PC-9 (cell line): ENCODE measurements at regions not wholly inside any gene's neighbourhood (a gene's known extent, or its start where the extent isn't known, plus 50 kb on each side); places are given as distances from the start of the nearest gene placed in this dataset.

Experiments
- BruUV-seq: library from RNA; stranded (reverse); fragments of 400-500 nt; replicated peaks from 2 replicates; lab custom pipeline; 2021; lab: Mats Ljungman, UMichigan
- CTCF ChIA-PET: fragments of 300-600 bp; sonication (Branson Sonifier 250); formaldehyde crosslinking; loops from one replicate; lab custom pipeline; 2022; ENCODE audit warnings: antibody characterized with exemption; lab: Charles Lee
- POLR2A ChIA-PET: fragments of 300-600 bp; sonication (Branson Sonifier 250); formaldehyde crosslinking; loops from one replicate; lab custom pipeline; 2022; ENCODE audit warnings: antibody characterized with exemption; ENCODE audit not compliant: unreplicated experiment; lab: Charles Lee
- DNase-seq, 2 experiments: peaks; one replicate each; pipeline versions ENCODE4 v3.0.0 to v3.0.0-alpha.2; 2015 to 2022; ENCODE audit warnings: mixed read lengths in 1 of 2
- H2AFZ ChIP-seq: fragments of 200-600 bp; sonication (generic); 2 replicates; pipeline ENCODE4 v1.8.1; 2017; ENCODE audit warnings: antibody characterized with exemption
- H3F3A ChIP-seq: fragments of 200-600 bp; sonication (generic); 2 replicates; pipeline ENCODE4 v1.8.1; 2017; ENCODE audit warnings: antibody characterized with exemption, mild to moderate bottlenecking, low read depth; ENCODE audit not compliant: insufficient read depth
- H3K27ac ChIP-seq: fragments of 200-600 bp; sonication (generic); 2 replicates; pipeline ENCODE4 v1.6.1; 2016; ENCODE audit warnings: mixed run types
- H3K27me3 ChIP-seq: fragments of 200-600 bp; sonication (generic); 2 replicates; pipeline ENCODE4 v1.6.1; 2016; ENCODE audit warnings: low read depth, mixed run types; ENCODE audit not compliant: insufficient read depth
- H3K36me3 ChIP-seq: fragments of 200-600 bp; sonication (generic); 2 replicates; pipeline ENCODE4 v1.6.1; 2016; ENCODE audit warnings: low read depth, mixed run types
- H3K4me1 ChIP-seq: fragments of 200-600 bp; sonication (generic); replicated peaks from 2 replicates; pipeline ENCODE4 v1.6.1; 2016; ENCODE audit warnings: mixed run types; ENCODE audit not compliant: insufficient read depth
- H3K4me2 ChIP-seq: fragments of 200-600 bp; sonication (generic); 2 replicates; pipeline ENCODE4 v1.6.1; 2017; ENCODE audit warnings: mixed run types
- H3K4me3 ChIP-seq: fragments of 200-600 bp; sonication (generic); 2 replicates; pipeline ENCODE4 v1.6.1; 2016; ENCODE audit warnings: mixed run types
- H3K79me2 ChIP-seq: fragments of 200-600 bp; sonication (generic); 2 replicates; pipeline ENCODE4 v1.6.1; 2017; ENCODE audit warnings: low read depth, mixed run types
- H3K9me2 ChIP-seq: fragments of 200-600 bp; sonication (generic); 2 replicates; pipeline ENCODE4 v1.8.1; 2017; ENCODE audit warnings: mild to moderate bottlenecking; ENCODE audit not compliant: insufficient read depth
- H3K9me3 ChIP-seq: fragments of 200-600 bp; sonication (generic); 2 replicates; pipeline ENCODE4 v1.8.1; 2016; ENCODE audit warnings: low read depth; ENCODE audit not compliant: insufficient read depth
- H4K20me1 ChIP-seq: fragments of 200-600 bp; sonication (generic); 2 replicates; pipeline ENCODE4 v1.8.1; 2017; ENCODE audit not compliant: insufficient read depth
- EZH2 ChIP-seq: fragments of 200-600 bp; sonication (generic); IDR thresholded peaks from 2 replicates; pipeline ENCODE4 v1.8.0; 2017; ENCODE audit warnings: antibody characterized with exemption, low read depth
- intact Hi-C: fragments of 100-400 bp; cut with micrococcal nuclease; formaldehyde crosslinking; loops from one replicate; pipeline ENCODE4 v1.10.0; 2022; ENCODE audit not compliant: unreplicated experiment
- TF ChIP-seq, protein P1 (sequence below): fragments of 200-600 bp; sonication (generic); conservative IDR thresholded peaks from 2 replicates; pipeline ENCODE4 v1.6.1; 2017; ENCODE audit warnings: mixed run types, antibody characterized with exemption, mild to moderate bottlenecking, moderate library complexity

DNA sequence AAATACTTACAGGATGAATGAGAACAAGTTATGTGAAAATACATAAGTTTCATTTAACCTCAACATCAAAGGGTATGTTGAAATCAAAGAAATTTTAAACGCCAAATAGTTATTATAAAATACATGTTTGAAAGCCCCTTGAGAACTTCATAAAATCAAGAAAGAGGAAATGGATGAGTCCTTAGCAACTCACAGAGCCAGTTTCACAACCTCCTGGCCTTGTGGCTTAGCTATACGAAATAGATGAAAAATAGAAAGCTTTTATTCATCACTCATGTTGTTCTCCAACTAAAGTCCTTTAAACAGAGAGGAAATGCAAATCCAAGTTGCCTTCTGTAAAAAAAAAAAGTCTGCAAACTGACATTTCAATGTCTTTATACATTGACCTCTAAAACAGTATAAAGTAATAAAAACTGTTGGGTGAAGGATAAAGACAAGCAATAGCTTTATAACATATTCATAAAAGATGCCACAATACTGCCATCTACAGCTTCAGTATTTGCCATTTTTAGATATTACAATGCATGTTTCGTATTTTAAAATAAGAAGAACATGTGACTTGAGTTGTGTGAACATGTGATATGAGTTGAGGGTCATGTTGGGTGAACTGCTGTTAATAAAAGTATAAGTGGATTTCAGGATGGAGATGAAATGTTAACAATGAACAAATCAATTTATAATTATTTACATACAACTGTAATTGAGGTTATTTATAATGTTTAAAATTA lies 847.8 kb downstream of the MRPL39 start:
- no TSS peak for BruUV-seq
- POLR2A ChIA-PET = no interaction called here
- DNase-seq = no peak
- H3K79me2 ChIP-seq = no peaks in the 10 kb centered on the region
- no peaks in the 10 kb centered on the region for H3K9me3 ChIP-seq
- intact Hi-C loops = no loop called here
- no peaks in the 10 kb centered on the region for H3K27me3 ChIP-seq
- no peak overlapping the region for H3K4me3 ChIP-seq
- H3F3A ChIP-seq = no peaks in the 10 kb centered on the region
- no peak for TF ChIP-seq EZH2
- TF ChIP-seq, protein P1, sequence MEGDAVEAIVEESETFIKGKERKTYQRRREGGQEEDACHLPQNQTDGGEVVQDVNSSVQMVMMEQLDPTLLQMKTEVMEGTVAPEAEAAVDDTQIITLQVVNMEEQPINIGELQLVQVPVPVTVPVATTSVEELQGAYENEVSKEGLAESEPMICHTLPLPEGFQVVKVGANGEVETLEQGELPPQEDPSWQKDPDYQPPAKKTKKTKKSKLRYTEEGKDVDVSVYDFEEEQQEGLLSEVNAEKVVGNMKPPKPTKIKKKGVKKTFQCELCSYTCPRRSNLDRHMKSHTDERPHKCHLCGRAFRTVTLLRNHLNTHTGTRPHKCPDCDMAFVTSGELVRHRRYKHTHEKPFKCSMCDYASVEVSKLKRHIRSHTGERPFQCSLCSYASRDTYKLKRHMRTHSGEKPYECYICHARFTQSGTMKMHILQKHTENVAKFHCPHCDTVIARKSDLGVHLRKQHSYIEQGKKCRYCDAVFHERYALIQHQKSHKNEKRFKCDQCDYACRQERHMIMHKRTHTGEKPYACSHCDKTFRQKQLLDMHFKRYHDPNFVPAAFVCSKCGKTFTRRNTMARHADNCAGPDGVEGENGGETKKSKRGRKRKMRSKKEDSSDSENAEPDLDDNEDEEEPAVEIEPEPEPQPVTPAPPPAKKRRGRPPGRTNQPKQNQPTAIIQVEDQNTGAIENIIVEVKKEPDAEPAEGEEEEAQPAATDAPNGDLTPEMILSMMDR = no peak
- H3K9me2 ChIP-seq = no peaks in the 10 kb centered on the region
- no peak overlapping the region for H3K4me2 ChIP-seq
- H3K27ac ChIP-seq = no peak overlapping the region
- CTCF ChIA-PET = no interaction called here
- no peak overlapping the region for H2AFZ ChIP-seq
- H4K20me1 ChIP-seq = no peaks in the 10 kb centered on the region
- no peaks in the 10 kb centered on the region for H3K36me3 ChIP-seq
- H3K4me1 ChIP-seq = no peaks in the 10 kb centered on the region

DNA sequence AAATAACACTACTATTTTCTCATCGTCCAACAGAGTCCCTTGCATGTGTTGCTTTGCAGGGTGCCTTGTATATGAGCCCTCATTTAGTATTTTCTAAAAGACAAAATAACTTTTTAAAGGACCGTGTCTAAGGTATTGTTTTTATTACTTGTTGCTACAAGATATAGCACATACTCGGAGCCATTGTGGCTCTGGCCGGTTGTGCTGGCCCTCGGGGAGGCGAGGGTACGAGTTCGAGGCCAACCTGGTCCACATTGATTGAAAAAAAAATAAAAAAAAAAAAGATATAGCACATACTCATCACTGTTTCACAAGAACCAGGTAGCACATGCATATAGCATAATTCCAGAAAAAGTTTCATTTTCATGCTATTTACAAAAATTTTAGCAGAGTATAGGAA lies 869.2 kb downstream of the MRPL39 start:
- intact Hi-C loops = no loop called here
- H3F3A ChIP-seq = no peaks in the 10 kb centered on the region
- H3K9me3 ChIP-seq = no peaks in the 10 kb centered on the region
- no peaks in the 10 kb centered on the region for H3K9me2 ChIP-seq
- no peak overlapping the region for H3K4me2 ChIP-seq
- H3K36me3 ChIP-seq = no peaks in the 10 kb centered on the region
- H3K79me2 ChIP-seq = no peaks in the 10 kb centered on the region
- no peaks in the 10 kb centered on the region for H4K20me1 ChIP-seq
- no peak for TF ChIP-seq EZH2
- TF ChIP-seq, protein P1 = no peak
- BruUV-seq = no TSS peak
- H3K4me1 ChIP-seq = no peaks in the 10 kb centered on the region
- CTCF ChIA-PET = no interaction called here
- no peak overlapping the region for H3K4me3 ChIP-seq
- H3K27ac ChIP-seq = no peak overlapping the region
- no peaks in the 10 kb centered on the region for H3K27me3 ChIP-seq
- POLR2A ChIA-PET = no interaction called here
- DNase-seq = no peak
- H2AFZ ChIP-seq = no peak overlapping the region

DNA sequence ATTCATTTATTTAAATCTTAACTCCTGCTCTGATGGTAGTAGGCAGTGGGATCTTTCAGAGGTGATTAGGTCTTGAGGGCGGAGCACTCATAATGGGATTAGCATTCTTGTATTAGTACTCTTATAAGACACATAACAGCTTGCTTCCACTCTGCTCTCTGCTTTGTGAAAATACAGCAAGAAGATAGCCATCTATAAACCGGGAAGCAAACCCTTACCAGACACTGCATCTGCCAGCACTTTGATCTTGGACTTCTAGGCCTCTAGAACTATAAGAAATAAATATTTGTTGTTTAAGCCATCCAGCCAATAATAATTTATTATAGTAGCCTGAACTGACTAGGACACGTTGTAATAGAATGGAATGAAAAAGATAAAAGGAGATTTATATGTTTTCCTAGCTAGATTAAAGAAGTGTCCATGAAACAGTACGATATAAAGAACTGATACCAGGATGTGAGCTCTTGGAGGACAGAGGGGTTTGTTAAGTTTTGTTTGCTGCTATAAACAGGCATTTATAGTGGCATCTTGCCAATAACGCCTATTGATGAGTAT lies 869.9 kb downstream of the MRPL39 start:
- no peak overlapping the region for H3K4me2 ChIP-seq
- H3K9me2 ChIP-seq = no peaks in the 10 kb centered on the region
- ChIA-PET POLR2A (no interaction called here), CTCF (no interaction called here)
- no peak overlapping the region for H2AFZ ChIP-seq
- no peak for DNase-seq
- H3K27ac ChIP-seq = no peak overlapping the region
- no peaks in the 10 kb centered on the region for H3K9me3 ChIP-seq
- H3K36me3 ChIP-seq = no peaks in the 10 kb centered on the region
- H3K4me1 ChIP-seq = no peaks in the 10 kb centered on the region
- no peak overlapping the region for H3K4me3 ChIP-seq
- H3K27me3 ChIP-seq = no peaks in the 10 kb centered on the region
- no peaks in the 10 kb centered on the region for H3K79me2 ChIP-seq
- BruUV-seq = no TSS peak
- intact Hi-C loops = no loop called here
- TF ChIP-seq, protein P1 = no peak
- no peak for TF ChIP-seq EZH2
- H4K20me1 ChIP-seq = no peaks in the 10 kb centered on the region
- no peaks in the 10 kb centered on the region for H3F3A ChIP-seq
